WTC11 (cell line): ENCODE measurements at regions not wholly inside any gene's neighbourhood (a gene's known extent, or its start where the extent isn't known, plus 50 kb on each side); places are given as distances from the start of the nearest gene placed in this dataset.

Experiments
- ATAC-seq: fragments of 200-7000 bp; cut with Tn5 transposase; 2 replicates; pipeline ENCODE4 v1.10.0; 2021; ENCODE audit warnings: mild to moderate bottlenecking, moderate library complexity
- CTCF ChIA-PET: fragments of 300-600 bp; sonication (Branson Sonifier 250); formaldehyde crosslinking; loops from one replicate; lab custom pipeline; 2021; ENCODE audit warnings: antibody characterized with exemption; lab: Charles Lee
- POLR2A ChIA-PET: fragments of 350-600 bp; sonication (Branson Sonifier 250); formaldehyde crosslinking; loops from one replicate; lab custom pipeline; 2021; ENCODE audit warnings: antibody characterized with exemption; lab: Charles Lee
- DNase-seq: peaks from one replicate; pipeline ENCODE4 v3.0.0; 2021; ENCODE audit warnings: low spot score
- H3K27ac Mint-ChIP-seq: 2 replicates; pipeline ENCODE4 v1.8.0; 2021; ENCODE audit warnings: mixed read lengths
- H3K27me3 Mint-ChIP-seq: 2 replicates; pipeline ENCODE4 v1.8.0; 2021; ENCODE audit warnings: low read depth, mild to moderate bottlenecking, moderate library complexity, mixed read lengths
- H3K36me3 Mint-ChIP-seq: 2 replicates; pipeline ENCODE4 v1.8.0; 2021; ENCODE audit warnings: mixed read lengths
- H3K4me1 Mint-ChIP-seq: 2 replicates; pipeline ENCODE4 v1.8.0; 2022; ENCODE audit warnings: mixed read lengths
- H3K4me3 Mint-ChIP-seq: 2 replicates; pipeline ENCODE4 v1.8.0; 2021; ENCODE audit warnings: mild to moderate bottlenecking, moderate library complexity, mixed read lengths
- H3K9me3 Mint-ChIP-seq: 2 replicates; pipeline ENCODE4 v1.8.0; 2021; ENCODE audit warnings: mixed read lengths
- ATF2 ChIP-seq: sonication (generic); formaldehyde crosslinking; IDR thresholded peaks from 2 replicates; pipeline ENCODE4 v1.8.1; 2022; ENCODE audit warnings: low read depth, missing genetic modification reagents, borderline replicate concordance
- ATF3 ChIP-seq: sonication (generic); formaldehyde crosslinking; conservative IDR thresholded peaks from 2 replicates; pipeline ENCODE4 v1.8.1; 2022; ENCODE audit warnings: mild to moderate bottlenecking, missing genetic modification reagents
- CDX4 ChIP-seq: fragments of 250-450 bp; sonication (Bioruptor Pico); IDR thresholded peaks from 2 replicates; pipeline ENCODE4 v1.9.0; 2021; ENCODE audit warnings: moderate library complexity, mild to moderate bottlenecking, inconsistent platforms, borderline replicate concordance
- CREB1 ChIP-seq: sonication (generic); formaldehyde crosslinking; IDR thresholded peaks from 2 replicates; pipeline ENCODE4 v1.8.0; 2023; ENCODE audit warnings: mild to moderate bottlenecking, missing genetic modification reagents
- CREM ChIP-seq: sonication (generic); formaldehyde crosslinking; IDR thresholded peaks from 2 replicates; pipeline ENCODE4 v1.8.1; 2022; ENCODE audit warnings: mild to moderate bottlenecking, missing genetic modification reagents, moderate library complexity
- FOXJ3 ChIP-seq: sonication (generic); formaldehyde crosslinking; IDR thresholded peaks from 2 replicates; pipeline ENCODE4 v1.9.0; 2021; ENCODE audit warnings: missing genetic modification reagents, mild to moderate bottlenecking, borderline replicate concordance
- JAZF1 ChIP-seq: fragments of 250-450 bp; sonication (Bioruptor Pico); IDR thresholded peaks from 2 replicates; pipeline ENCODE4 v1.9.0; 2021; ENCODE audit warnings: moderate library complexity, mild to moderate bottlenecking, inconsistent platforms
- KAT7 ChIP-seq: sonication (generic); formaldehyde crosslinking; IDR thresholded peaks from 2 replicates; pipeline ENCODE4 v1.8.1; 2023; ENCODE audit warnings: missing genetic modification reagents, mild to moderate bottlenecking, borderline replicate concordance
- MLX ChIP-seq: sonication (generic); formaldehyde crosslinking; IDR thresholded peaks from 2 replicates; pipeline ENCODE4 v1.8.1; 2023; ENCODE audit warnings: mild to moderate bottlenecking, missing genetic modification reagents, moderate library complexity
- MYBL2 ChIP-seq: sonication (generic); formaldehyde crosslinking; IDR thresholded peaks from 2 replicates; pipeline ENCODE4 v1.8.1; 2023; ENCODE audit warnings: mild to moderate bottlenecking, moderate library complexity, missing genetic modification reagents
- RELA ChIP-seq: sonication (generic); formaldehyde crosslinking; IDR thresholded peaks from 2 replicates; pipeline ENCODE4 v1.8.1; 2022; ENCODE audit warnings: missing genetic modification reagents, mild to moderate bottlenecking, borderline replicate concordance
- SOX15 ChIP-seq: fragments of 250-450 bp; sonication (Bioruptor Pico); IDR thresholded peaks from 2 replicates; pipeline ENCODE4 v1.9.0; 2021; ENCODE audit warnings: mild to moderate bottlenecking
- SP1 ChIP-seq: sonication (generic); formaldehyde crosslinking; conservative IDR thresholded peaks from 2 replicates; pipeline ENCODE4 v1.8.1; 2022; ENCODE audit warnings: missing genetic modification reagents
- ZBTB21 ChIP-seq: sonication (generic); formaldehyde crosslinking; IDR thresholded peaks from 2 replicates; pipeline ENCODE4 v1.8.1; 2023; ENCODE audit warnings: mild to moderate bottlenecking, missing genetic modification reagents, borderline replicate concordance
- ZMAT4 ChIP-seq: fragments of 250-450 bp; sonication (Bioruptor Pico); IDR thresholded peaks from 2 replicates; pipeline ENCODE4 v1.9.0; 2021; ENCODE audit warnings: mild to moderate bottlenecking
- ZNF138 ChIP-seq: sonication (generic); formaldehyde crosslinking; conservative IDR thresholded peaks from 2 replicates; pipeline ENCODE4 v1.8.1; 2022; ENCODE audit warnings: mild to moderate bottlenecking, moderate library complexity, missing genetic modification reagents
- ZNF219 ChIP-seq: sonication (generic); formaldehyde crosslinking; IDR thresholded peaks from 2 replicates; pipeline ENCODE4 v1.8.0; 2023; ENCODE audit warnings: missing genetic modification reagents, mild to moderate bottlenecking, borderline replicate concordance
- TF ChIP-seq, protein P1 (sequence below): sonication (generic); formaldehyde crosslinking; IDR thresholded peaks from 2 replicates; pipeline ENCODE4 v1.8.0; 2022; ENCODE audit warnings: mild to moderate bottlenecking, missing genetic modification reagents
- TF ChIP-seq, protein P2 (sequence below): sonication (generic); formaldehyde crosslinking; IDR thresholded peaks from 2 replicates; pipeline ENCODE4 v1.8.0; 2022; ENCODE audit warnings: missing genetic modification reagents
- TF ChIP-seq, protein P3 (sequence below): fragments of 250-450 bp; sonication (Bioruptor Pico); IDR thresholded peaks from 2 replicates; pipeline ENCODE4 v1.9.0; 2021; ENCODE audit warnings: mild to moderate bottlenecking
- TF ChIP-seq, protein P4 (sequence below): sonication (generic); formaldehyde crosslinking; IDR thresholded peaks from 2 replicates; pipeline ENCODE4 v1.8.0; 2022; ENCODE audit warnings: mild to moderate bottlenecking, missing genetic modification reagents

DNA sequence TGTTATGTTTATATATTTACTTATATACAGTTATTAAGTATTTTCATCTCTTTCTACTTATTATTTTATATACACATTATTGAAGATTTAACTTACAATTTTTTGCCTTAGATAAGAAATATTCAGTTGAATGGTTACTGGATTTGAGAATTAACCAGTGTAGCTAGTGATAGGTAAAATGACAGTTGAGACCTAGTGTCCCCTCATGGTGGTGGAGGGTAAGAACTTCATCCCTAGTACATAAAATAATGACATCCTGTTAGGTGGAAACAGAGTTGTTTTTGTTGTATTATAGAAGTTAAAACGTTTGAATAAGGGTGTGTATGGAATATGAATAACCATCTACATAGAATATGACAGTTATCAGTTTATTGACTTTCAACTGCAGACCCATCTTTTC is 1152.4 kb upstream of the ALCAM start:
- H3K27ac Mint-ChIP-seq: no peak overlapping the region
- DNase-seq (no peak), ATAC-seq (no peak)
- no peaks in the 10 kb centered on the region for H3K27me3 Mint-ChIP-seq
- no peaks in the 10 kb centered on the region for H3K36me3 Mint-ChIP-seq
- H3K9me3 Mint-ChIP-seq: no peaks in the 10 kb centered on the region
- TF ChIP-seq ATF3 (CRISPR knock-in tag) (no peak), ZBTB21 (CRISPR knock-in tag) (no peak), ZNF138 (no peak)
- TF ChIP-seq, protein P1, sequence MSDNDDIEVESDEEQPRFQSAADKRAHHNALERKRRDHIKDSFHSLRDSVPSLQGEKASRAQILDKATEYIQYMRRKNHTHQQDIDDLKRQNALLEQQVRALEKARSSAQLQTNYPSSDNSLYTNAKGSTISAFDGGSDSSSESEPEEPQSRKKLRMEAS (CRISPR knock-in tag): no peak
- TF ChIP-seq, protein P2, sequence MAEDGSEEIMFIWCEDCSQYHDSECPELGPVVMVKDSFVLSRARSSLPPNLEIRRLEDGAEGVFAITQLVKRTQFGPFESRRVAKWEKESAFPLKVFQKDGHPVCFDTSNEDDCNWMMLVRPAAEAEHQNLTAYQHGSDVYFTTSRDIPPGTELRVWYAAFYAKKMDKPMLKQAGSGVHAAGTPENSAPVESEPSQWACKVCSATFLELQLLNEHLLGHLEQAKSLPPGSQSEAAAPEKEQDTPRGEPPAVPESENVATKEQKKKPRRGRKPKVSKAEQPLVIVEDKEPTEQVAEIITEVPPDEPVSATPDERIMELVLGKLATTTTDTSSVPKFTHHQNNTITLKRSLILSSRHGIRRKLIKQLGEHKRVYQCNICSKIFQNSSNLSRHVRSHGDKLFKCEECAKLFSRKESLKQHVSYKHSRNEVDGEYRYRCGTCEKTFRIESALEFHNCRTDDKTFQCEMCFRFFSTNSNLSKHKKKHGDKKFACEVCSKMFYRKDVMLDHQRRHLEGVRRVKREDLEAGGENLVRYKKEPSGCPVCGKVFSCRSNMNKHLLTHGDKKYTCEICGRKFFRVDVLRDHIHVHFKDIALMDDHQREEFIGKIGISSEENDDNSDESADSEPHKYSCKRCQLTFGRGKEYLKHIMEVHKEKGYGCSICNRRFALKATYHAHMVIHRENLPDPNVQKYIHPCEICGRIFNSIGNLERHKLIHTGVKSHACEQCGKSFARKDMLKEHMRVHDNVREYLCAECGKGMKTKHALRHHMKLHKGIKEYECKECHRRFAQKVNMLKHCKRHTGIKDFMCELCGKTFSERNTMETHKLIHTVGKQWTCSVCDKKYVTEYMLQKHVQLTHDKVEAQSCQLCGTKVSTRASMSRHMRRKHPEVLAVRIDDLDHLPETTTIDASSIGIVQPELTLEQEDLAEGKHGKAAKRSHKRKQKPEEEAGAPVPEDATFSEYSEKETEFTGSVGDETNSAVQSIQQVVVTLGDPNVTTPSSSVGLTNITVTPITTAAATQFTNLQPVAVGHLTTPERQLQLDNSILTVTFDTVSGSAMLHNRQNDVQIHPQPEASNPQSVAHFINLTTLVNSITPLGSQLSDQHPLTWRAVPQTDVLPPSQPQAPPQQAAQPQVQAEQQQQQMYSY (CRISPR knock-in tag): no peak
- POLR2A ChIA-PET: no interaction called here
- CTCF ChIA-PET: interaction anchor here (1.0 to 1.2 kb wide), 3 partner anchors 112 to 223 kb away, joined by 3 to 4 read pairs (median 3); no protein-coding TSS in a partner anchor
- H3K4me3 Mint-ChIP-seq: no peak overlapping the region
- H3K4me1 Mint-ChIP-seq: peaks cover 7% of the 10 kb centered on the region

- H3K9me3 Mint-ChIP-seq: no peaks in the 10 kb centered on the region
- TF ChIP-seq SP1 (CRISPR knock-in tag) (no peak), ATF3 (CRISPR knock-in tag) (no peak), CDX4 (CRISPR knock-in tag) (no peak), ZMAT4 (no peak), MLX (CRISPR knock-in tag) (no peak), FOXJ3 (CRISPR knock-in tag) (no peak), ATF2 (CRISPR knock-in tag) (no peak), KAT7 (CRISPR knock-in tag) (no peak), ZNF219 (CRISPR knock-in tag) (no peak), CREM (CRISPR knock-in tag) (no peak), JAZF1 (CRISPR knock-in tag) (no peak), SOX15 (CRISPR knock-in tag) (no peak), RELA (CRISPR knock-in tag) (no peak), CREB1 (CRISPR knock-in tag) (no peak), MYBL2 (CRISPR knock-in tag) (no peak)
- TF ChIP-seq, protein P3, sequence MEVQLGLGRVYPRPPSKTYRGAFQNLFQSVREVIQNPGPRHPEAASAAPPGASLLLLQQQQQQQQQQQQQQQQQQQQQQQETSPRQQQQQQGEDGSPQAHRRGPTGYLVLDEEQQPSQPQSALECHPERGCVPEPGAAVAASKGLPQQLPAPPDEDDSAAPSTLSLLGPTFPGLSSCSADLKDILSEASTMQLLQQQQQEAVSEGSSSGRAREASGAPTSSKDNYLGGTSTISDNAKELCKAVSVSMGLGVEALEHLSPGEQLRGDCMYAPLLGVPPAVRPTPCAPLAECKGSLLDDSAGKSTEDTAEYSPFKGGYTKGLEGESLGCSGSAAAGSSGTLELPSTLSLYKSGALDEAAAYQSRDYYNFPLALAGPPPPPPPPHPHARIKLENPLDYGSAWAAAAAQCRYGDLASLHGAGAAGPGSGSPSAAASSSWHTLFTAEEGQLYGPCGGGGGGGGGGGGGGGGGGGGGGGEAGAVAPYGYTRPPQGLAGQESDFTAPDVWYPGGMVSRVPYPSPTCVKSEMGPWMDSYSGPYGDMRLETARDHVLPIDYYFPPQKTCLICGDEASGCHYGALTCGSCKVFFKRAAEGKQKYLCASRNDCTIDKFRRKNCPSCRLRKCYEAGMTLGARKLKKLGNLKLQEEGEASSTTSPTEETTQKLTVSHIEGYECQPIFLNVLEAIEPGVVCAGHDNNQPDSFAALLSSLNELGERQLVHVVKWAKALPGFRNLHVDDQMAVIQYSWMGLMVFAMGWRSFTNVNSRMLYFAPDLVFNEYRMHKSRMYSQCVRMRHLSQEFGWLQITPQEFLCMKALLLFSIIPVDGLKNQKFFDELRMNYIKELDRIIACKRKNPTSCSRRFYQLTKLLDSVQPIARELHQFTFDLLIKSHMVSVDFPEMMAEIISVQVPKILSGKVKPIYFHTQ (CRISPR knock-in tag): no peak
- TF ChIP-seq, protein P4, sequence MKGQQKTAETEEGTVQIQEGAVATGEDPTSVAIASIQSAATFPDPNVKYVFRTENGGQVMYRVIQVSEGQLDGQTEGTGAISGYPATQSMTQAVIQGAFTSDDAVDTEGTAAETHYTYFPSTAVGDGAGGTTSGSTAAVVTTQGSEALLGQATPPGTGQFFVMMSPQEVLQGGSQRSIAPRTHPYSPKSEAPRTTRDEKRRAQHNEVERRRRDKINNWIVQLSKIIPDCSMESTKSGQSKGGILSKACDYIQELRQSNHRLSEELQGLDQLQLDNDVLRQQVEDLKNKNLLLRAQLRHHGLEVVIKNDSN (CRISPR knock-in tag): no peak
Observed at GRCh38 chr3:104214937-104215336, 1151.8 kb upstream of the ALCAM start.

More at GRCh38 chr3:104214937-104215336, 1151.8 kb upstream of the ALCAM start:
- H3K4me3 Mint-ChIP-seq: no peak overlapping the region
- ChIA-PET POLR2A (no interaction called here), CTCF (interaction anchor here (0.7 to 1.2 kb wide), 3 partner anchors 117 to 389 kb away, joined by 3 to 4 read pairs (median 3); no protein-coding TSS in a partner anchor)
- DNase-seq: no peak
- H3K27ac Mint-ChIP-seq: no peak overlapping the region
- no peak for ATAC-seq
- no peaks in the 10 kb centered on the region for H3K36me3 Mint-ChIP-seq
- peaks cover 7% of the 10 kb centered on the region for H3K4me1 Mint-ChIP-seq
- H3K27me3 Mint-ChIP-seq: no peaks in the 10 kb centered on the region
